Superior temporal gyrus (tissue), 1 donor: ENCODE measurements at regions not wholly inside any gene's neighbourhood (a gene's known extent, or its start where the extent isn't known, plus 50 kb on each side); places are given as distances from the start of the nearest gene placed in this dataset.
"Not testable (repeated sequence)": the region's sequence is repeated elsewhere in the genome, so short reads cannot be mapped to it uniquely, and the experiment has no call there.

Experiments
- DNase-seq: peaks from one replicate; pipeline ENCODE4 v3.0.0-alpha.2; 2016; ENCODE audit errors: extremely low spot score

DNA sequence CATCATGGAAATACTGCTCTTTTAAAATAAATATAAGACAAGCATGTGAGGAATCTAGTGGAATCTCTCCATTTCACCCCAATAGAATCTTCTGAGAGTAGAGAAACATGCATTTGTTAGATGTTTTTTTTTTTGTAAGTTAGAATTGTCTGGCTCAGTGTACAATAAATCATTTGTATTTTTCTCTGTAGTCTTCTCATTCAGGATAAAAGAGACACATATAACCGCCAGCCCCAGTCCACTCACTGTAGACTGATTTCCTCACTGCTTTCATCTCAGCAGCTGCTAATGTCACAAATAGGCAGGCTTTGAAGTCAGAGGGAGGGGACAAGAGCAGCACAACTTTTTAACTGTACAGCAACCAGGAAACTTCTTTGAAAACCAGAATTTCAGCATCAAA is 140.2 kb upstream of the RBMS3 start:
- peak; percentile 46 for DNase-seq

DNA sequence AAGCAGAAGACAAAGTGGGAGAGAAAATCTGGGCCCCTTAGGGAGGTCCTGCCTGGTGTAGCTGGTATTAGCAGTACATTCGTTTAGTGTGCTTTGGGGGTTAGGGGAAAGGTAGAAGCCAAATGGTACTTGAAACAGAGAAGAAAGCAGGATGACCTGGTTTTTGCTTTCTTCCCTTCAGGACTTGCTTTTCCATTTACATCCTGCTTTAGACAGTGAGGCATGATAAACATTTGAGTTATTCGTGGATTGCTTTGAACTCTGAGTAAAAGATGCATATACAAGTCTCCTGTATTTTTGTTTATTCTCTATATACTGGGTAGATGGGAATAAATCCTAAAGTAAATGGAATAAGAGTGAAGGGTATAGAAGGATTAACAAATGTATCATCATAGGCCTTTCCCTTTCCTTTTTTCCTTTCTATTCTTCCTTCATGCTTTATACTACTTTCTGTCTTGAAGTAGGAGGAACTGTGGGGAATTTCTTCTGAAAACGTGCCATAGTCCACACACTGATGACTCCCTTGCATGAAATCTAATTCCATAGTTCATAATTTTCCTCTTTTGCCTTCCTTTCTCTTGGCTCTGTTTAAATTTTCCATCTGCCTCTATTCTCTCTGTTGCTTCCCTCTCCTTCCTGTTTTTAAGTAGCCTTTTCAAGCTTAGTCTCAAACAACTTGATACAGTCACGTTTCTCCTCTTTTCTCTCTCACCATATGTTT is 139.5 kb upstream of the RBMS3 start:
- DNase-seq, result no peak

DNA sequence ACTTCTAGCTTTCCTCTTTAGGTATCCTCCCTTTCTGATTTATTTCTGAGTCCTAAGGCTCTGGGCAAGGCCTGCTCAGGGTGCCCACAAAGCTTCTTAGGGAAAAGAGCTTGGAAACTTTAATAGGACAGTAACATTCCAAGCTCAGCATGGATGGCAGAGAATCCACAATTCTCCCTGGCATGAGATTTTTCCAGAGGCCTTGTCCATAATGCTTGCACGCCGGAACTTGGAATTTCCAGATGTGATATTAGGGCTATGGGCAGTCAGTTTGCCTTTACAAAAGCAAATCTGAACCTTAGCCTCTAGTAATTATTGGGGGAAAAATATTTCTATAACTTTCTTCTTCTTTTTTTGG is 139.0 kb upstream of the RBMS3 start:
- no peak for DNase-seq

DNA sequence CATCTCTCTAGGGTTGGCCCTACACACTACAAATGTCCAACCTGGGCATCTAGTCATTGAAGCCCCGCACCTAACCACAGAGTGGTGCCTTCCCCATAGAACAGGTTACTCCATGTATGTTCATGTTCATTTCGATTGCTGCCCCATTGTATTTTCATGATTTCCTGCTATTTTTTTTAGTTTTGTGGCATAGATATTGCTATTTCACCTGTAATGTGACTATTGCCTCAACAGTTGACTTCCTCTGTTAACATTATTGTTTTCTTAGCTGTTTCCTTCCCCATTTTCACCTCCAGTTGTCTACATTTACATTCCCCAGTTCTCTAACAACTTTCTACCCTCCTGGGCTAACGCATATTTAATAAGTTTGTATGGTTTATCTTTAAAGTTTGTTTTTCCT is 137.7 kb upstream of the RBMS3 start:
- no peak for DNase-seq

DNA sequence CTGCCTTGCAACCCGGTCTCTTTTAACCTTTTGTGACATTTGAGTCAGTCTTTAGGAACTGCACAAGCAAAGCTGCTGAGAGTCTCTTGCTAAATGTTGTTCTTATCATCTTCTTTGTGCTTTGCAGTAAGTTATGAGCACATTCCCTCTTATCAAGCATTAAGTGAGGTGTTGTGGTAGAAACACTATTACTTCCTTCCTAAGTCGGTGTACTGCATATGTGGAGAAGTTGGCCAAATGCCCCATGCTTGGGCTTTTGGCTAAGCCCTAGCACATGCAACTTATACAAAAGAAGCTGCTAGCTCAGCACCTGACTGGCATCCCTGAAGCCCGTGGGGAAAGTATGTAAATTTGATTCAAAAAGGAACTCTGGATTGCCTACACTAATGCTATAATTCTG is 136.5 kb upstream of the RBMS3 start:
- DNase-seq, result no peak

DNA sequence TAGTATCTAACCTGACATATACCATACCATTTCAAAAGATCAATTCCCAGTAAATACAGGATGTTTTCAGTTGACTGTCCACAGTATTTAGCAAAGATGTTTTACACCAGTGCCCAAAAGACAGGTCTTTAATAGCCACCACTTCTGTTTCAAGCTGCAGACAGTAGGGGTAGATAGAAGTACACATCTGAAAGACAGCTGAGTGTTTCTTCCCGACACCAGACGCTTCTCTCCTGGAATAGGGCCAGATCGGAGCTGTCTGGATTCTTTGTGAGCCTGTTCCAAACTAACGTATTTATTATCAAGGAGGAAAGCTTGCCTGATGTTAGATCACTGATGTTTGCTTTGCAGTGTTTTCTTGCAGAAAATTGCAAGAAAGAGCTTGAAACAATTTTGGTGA is 136.1 kb upstream of the RBMS3 start:
- no peak for DNase-seq

DNA sequence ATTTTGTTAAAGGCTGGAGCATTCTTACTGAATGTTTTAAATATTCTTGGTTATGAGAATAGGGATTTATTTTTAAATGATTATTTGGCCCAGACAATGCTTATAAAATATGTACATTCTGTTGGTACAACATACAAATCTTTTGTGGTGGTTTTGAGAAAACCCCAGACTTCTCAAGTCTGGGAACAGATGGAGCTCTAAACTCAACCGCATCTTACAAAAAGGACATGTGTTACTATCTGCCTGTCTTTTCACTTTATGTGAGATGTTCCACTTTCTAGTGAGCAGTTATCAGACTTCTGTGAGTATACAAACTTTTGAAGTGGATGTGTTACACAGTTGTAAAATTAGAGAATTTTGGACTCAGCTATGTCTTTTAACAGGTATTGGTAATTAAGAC is 135.5 kb upstream of the RBMS3 start:
- no peak for DNase-seq

DNA sequence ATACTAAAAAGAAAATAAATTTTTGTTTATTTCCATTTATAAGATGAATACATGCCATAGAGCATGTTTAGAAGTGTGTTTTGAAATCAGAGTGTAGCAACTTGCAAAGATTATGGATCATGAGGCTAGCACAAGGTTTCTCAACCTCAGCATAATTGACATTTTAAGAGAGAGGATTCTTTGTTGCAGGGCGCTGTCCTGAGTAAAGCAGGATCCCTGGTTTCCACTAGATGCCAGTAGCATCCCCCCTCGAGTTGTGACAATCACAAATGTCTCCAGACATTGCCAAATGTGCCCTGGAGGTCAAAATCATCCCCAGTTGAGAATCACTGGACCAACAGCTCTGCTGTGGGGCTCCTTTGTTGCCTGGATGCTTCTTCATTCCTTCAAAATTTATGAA is 128.5 kb upstream of the RBMS3 start:
- DNase-seq, result no peak

DNA sequence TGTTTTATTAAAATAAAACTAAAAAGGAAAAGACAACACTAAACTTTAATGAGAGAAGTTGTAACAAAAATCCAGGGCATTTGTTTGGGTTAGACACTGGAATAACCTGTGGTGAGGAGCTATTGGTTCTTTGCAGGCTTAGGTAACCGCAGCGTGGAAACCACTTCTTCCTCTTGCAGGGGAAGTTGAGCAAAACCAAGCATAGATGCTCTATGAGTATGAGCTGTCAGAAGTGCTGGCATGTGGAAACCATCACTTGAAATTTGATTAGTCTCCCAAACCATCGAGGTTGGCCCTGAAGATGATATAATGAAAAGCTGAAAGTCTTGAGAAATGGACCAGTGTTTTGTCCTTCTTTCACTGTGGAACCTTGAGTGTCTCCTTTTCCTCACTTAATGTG is 127.1 kb upstream of the RBMS3 start:
- DNase-seq, result no peak

DNA sequence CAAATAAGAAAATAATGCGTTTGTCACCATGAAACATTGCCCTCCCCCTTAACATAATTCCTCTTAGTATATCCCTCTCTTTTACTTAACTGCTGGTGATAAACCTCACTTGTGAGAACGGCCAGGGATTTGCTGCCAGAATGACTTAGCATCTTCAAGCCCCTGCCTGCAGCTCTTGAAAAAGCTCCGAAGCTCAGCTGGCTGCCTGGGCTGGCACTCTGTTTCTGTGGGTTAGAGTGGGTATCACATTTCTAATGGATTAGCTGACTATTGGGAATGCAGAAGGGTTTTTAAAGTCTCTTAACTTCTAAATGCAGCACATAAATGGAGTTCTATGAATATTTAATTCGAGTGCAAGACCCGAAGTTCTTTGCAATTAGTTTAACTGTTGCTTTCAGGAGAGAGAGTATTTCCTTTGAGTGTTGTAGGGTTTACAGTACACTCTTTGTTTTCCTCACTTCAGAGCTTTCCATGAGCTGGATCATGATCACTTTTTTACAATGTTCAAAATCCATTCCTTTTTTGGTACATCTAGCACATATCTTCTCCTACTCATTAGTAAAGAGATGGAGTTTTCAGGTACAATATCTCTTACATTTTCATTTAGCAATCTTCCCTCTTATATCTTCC is 124.7 kb upstream of the RBMS3 start:
- no peak for DNase-seq

DNA sequence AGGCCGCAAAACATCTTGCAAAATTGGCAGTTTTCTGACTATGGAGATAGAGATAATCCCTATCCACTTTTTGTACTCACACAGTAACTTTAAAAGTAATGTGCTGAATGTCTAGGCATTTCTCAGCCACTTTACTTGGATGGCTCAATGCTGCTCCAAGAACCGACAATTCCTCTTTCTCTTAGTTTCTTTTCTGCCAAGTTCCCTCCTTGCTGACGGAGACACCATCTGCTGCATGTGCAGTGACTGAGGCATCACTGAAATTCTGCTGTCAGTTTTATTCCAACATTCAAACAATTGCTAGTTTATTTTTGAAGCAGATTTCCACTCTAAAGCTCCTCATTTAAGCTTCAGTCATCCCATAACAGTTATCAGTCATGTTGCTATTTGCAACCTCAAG is 116.0 kb upstream of the RBMS3 start:
- DNase-seq, result peak; percentile 54

DNA sequence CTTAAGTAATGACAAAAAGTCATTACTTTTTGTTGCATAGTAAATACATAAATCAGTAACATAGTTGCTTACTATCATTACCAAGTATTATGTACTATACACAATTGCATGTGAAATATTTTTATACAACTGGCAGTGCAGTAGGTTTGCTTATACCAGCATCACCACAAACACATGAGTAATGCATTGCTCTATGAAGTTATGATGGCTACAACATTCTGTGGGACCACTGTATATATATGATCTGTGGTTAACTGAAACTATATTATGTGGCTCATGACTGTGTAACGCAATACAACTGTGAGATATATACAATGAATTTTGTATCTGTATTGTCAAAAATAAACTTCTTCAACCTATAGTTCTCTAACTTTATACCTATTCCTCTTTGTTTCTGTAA is 113.7 kb upstream of the RBMS3 start:
- DNase-seq, result no peak

DNA sequence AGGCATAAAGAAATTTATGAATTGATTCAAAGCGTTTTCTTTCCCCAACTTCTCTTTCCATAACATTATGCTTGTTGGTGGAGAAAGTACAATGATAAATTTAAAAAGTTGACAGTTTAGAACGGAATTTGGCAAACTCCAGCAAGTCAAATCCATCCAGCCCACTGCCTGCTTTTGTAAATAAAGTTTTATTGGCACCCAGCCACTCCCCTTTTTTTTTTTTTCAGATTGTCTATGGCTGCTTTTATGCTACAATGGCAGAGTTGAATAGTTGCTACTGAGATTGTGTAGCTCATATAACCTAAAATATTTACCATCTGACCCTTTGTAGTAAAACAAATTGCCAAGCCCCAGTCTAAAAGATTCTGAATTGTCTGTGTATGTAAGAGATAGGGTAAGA is 112.8 kb upstream of the RBMS3 start:
- no peak for DNase-seq

DNA sequence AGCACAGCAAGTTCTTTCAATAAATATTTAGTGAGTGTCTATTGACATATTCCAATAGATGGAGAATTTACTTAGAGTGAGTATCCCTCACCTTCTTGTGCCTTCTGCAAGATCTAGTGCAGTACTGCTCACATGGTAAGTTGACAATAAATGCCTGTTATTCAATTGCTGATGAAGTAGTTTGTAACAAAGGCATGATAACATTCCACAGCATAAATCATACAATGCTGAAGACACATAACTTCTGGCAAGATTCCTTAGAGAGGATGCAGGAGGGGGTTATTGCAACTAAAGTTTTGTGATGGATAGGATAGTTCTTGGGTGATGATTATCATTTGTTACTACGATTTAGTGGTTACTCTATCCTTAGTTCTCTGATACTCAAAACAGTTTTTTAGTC is 112.2 kb upstream of the RBMS3 start:
- DNase-seq, result no peak

DNA sequence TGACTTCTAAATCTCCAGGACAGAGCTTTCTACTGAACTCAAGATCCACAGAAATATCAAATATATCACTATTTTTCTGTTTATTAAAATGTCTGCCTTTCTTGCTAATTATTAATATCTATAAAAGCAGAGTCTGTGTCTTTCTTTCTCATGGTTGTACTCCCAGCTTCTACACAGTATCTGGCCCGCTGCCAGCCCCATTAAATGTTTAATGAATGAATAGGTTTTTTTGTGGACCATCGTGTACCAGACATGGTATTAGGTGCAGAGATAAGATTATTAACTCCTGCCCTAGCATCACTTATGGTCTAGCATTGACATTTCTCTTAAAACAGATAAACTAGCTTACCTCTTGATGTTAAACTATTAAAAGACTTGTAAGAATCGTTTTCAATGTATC is 111.4 kb upstream of the RBMS3 start:
- DNase-seq, result no peak

DNA sequence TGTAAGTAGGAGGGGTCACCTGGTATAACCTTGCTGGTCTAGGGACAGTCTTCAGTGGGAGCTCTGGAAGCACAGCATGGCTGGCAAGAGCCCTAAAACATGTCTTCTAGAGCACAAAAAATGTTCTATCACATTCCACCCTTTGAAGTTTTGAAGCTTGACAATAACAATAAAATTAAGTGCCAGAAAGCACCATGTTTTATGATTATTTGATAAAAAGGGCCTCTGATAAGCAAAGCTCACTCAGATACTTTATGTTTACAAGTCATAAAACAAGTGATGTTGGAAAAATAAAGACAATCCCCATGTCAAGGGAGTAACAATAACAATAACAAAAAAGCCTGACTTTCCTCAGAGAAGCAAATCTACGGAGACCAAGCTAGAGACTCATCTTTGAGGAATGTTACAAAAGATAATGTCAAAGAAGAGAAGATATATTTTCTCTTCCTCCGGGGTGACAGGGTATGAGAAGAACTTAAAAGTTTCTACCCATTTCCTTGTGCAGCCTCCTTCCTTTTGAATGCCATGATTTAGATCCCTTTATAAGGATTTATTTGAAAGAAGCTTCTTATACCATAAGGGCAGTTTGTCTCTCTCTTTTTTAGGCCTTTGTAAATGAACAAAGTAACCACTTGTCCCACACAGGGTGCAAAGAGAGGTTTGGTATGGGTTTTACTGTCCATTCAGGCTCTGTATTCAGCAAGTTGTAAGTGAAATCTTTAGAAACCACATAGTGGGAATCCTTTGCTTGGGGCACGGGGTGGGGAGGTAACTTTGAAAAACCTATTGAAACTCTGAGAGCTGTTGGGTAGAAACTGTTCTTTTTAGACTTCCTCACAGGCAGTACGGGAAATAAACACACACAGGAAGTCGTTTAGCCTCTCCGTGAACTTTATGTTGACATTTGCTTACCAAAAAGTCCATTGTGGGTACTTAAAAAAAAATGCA is 109.6 kb upstream of the RBMS3 start:
- DNase-seq, result no peak

DNA sequence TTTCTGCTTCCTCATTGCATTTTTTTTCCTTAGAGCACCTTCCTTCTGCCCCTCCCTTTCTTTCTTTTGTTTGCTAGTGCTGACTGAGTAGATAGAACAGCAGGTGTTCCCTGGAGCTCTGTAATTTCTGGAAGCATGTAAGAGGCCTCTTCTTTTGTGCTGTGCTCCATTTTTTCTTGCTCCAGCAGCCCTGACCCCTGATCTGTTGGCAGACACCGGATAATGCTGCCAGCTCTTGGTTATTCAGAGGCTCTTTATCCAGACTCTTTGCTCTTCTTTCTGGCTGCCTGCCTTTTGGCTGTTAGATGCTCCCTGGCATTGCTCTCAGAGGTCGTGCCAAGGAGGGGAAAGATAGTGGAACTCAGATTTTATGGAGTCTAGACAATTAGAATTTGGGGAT is 104.4 kb upstream of the RBMS3 start:
- no peak for DNase-seq

DNA sequence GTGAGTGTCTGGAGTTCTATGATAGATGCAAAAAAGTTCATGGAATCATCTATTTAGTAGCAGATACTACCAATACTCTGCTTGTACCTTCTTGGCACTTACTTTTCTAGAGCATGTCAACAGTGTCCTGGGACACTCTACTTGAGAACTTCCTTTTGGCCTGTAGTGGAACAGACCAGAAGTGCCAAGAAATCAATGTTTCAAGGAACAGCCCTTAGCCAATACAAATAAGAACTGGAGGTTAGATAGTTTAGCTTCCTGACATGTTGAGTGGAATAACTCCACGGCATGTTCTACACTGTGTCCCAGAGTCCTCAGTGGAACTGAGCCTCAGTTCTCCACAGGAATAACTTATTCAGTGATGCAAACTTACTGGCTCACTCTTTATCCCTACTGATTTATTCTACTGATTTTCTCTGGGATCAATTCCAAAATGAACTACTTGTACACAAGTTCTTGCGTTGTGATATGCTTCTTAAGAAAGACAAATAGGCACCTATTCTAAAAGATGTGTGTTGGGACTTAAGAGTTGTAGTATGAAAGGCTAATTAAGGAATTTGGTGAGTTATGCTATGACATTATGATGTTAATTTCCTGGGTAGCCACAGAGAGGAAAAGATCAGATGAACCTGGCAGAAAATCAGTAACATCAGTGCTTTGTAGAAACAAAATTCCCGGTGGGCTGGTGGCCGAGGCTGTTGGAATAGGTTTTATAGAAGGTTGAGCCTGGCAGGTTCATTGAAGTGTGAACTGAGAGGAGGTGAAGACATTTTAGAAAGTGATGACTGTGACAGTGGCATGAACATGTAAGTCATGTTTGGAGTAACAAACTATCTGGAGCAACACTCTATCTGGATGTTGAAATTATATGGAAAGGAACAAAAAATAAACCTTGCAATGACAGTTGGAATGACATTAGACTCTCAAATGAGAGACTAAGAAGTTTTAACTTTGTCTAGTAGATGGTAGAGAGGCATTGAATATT is 101.8 kb upstream of the RBMS3 start:
- DNase-seq, result no peak

DNA sequence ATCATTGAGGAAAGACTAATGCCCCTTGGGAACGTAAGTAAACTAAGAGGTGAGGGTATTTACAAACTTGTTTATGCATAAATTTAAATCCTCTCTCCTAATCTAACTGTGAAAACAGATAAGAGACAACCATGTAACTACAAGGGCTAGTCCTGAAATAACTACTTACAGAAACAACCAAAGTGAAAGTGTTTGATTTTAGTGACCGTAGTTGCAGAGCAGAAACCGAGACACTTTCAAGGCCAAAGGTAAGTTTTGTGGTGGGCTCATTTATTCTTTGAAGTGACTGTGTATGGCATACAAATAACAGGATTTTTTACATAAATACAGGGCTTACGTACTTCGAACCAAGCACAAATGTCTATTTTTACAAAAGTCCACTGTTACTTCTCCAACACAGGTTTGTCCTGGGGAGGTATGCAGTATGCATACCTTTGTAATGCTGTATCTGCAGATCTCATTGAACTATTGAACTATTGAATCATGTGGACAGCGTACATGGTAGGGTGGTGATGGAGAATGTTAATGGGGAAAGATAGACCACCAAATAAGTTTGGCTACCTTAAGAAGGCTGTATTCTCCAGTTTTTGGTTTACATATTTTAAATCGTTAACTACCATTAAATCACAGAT is 99.6 kb upstream of the RBMS3 start:
- no peak for DNase-seq

DNA sequence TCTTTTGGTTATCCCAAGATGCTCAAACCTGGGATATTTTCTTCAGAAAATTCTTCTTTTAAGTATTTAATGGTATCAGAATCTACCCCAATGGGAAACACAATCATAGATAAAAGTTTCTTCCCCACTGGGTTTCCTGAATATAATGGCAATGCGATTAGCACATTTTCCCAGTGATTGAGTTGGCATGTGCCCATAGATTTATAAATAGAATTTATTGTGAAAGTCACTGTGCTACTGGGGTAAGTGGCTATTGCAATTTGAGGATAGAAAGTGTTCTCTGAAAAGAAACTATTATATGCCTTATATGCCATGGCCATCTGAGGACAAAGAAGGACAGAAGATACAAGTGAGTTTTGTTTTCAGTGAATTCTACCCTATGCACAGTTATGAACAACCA is 99.0 kb upstream of the RBMS3 start:
- DNase-seq, result no peak

DNA sequence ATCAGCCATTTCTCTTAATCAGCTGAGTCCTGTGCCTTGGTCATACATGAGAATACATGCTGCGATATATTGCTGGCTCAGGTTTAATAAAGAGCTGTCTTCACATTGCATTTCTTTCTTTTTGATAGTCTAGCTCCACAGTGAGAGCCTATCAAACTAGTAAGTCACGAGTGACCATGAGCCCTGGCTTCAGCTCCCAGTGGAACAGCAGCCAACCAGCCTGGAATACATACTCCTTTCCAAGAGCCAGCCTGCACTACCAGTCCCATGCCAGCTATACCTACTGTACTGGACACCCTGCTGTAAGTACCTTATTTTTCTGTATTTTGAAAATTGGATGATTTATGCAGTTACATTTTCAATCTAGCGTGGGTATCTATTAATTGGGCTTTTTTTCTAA is 98.0 kb upstream of the RBMS3 start:
- not testable (repeated sequence) for DNase-seq
